Astrocyte (in vitro differentiated cells and primary cell): ENCODE measurements at regions not wholly inside any gene's neighbourhood (a gene's known extent, or its start where the extent isn't known, plus 50 kb on each side); places are given as distances from the start of the nearest gene placed in this dataset.

Source experiments
- CTCF ChIP-seq: IDR thresholded peaks from 2 replicates; pipeline ENCODE4 v1.5.1; 2011; ENCODE audit warnings: low read depth, mild to moderate bottlenecking, inconsistent platforms, low read length, moderate library complexity; ENCODE audit not compliant: insufficient read depth
- EZH2 ChIP-seq: IDR thresholded peaks from 2 replicates; pipeline ENCODE4 v1.6.1; 2012; ENCODE audit warnings: mild to moderate bottlenecking, low read length, inconsistent platforms; ENCODE audit not compliant: insufficient read depth

DNA sequence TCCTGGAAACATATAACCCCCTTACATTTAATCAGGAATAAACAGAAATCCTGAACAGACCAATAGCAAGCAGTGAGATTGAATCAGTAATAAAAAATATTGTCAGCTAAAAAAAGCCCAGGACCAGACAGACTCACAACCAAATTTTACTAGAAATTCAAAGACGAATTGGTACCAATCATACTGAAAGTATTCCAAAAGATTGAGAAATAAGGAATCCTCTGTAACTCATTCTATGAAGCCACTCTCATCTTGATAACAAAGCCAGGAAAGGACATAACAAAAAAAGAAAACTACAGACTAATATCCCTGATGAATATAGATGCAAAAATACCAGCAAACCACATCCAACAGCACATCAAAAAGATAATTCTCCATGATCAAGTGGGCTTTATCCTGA lies 714.0 kb downstream of the SEMA5A start:
- TF ChIP-seq CTCF (no peak), EZH2 (no peak)
